ENCODE measurements at regions not wholly inside any gene's neighbourhood (a gene's known extent, or its start where the extent isn't known, plus 50 kb on each side); places are given as distances from the start of the nearest gene placed in this dataset.

DNA sequence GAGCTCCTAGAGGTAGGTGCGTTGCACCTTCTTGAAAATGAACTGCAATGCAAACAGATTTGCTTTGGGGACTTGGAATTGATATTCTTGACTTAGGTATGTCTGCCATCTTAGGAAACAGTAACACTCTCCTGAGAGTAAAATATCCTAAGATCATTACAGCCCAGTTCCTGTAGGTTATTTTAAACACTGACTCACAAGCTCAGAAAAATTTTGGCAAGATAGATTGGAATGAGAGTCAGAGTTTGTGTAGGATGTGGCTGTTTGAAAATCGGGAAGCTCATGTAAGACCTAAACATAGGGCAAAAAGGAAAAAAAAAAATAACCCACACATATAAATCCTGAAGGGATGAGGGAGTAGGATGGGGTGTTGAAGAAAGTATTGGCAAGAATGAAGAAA is 377.0 kb upstream of the LRRC4C start:
- H3K27me3 ChIP-seq (ENCODE audit: control insufficient read depth in 5 of 5, insufficient read depth in 4 of 5, low read length in 5 of 5) = no peaks in the 10 kb centered on the region
- H3K9me3 ChIP-seq (ENCODE audit: control insufficient read depth in 5 of 5, low read length in 5 of 5) = no peaks in the 10 kb centered on the region
- no peak overlapping the region for H3K4me3 ChIP-seq (ENCODE audit: low read depth in 1 of 5, low read length in 5 of 5)
- H3K9ac ChIP-seq (ENCODE audit: low read length in 5 of 5) = no peak overlapping the region
- no peaks in the 10 kb centered on the region for H3K36me3 ChIP-seq (ENCODE audit: control insufficient read depth in 5 of 5, insufficient read depth in 5 of 5, low read length in 5 of 5)
- H3K4me1 ChIP-seq (ENCODE audit: control insufficient read depth in 5 of 5, insufficient read depth in 5 of 5, low read length in 5 of 5) = no peaks in the 10 kb centered on the region
- no peak overlapping the region for H3K27ac ChIP-seq (ENCODE audit: low read depth, low read length)

DNA sequence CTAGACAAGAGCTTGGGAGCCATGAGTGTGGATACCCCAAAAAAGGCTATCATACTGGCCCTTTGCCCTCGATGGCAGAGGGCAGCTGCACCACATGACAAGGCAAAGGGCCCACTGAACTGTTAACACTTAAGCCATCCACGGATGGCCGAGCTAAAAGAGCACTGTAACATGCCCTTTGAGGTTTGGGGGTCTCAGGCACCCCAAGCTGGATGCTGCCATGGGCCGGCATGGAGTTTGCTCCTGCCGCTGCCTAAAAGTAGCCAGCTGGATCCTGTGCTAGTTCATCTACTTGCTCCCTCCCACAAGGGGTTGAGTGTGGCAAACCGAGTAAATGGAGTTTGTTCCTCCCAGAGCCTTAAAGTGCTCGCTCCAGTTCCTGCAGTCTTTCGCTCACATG is 383.2 kb upstream of the LRRC4C start:
- no peaks in the 10 kb centered on the region for H3K4me1 ChIP-seq (ENCODE audit: control insufficient read depth in 5 of 5, insufficient read depth in 5 of 5, low read length in 5 of 5)
- no peak overlapping the region for H3K9ac ChIP-seq (ENCODE audit: low read length in 5 of 5)
- H3K27me3 ChIP-seq (ENCODE audit: control insufficient read depth in 5 of 5, insufficient read depth in 4 of 5, low read length in 5 of 5) = no peaks in the 10 kb centered on the region
- peaks cover 0 to 17% (median 16%) of the 10 kb centered on the region in 5 donors for H3K9me3 ChIP-seq (ENCODE audit: control insufficient read depth in 5 of 5, low read length in 5 of 5)
- no peak overlapping the region for H3K27ac ChIP-seq (ENCODE audit: low read depth, low read length)
- no peaks in the 10 kb centered on the region for H3K36me3 ChIP-seq (ENCODE audit: control insufficient read depth in 5 of 5, insufficient read depth in 5 of 5, low read length in 5 of 5)
- no peak overlapping the region for H3K4me3 ChIP-seq (ENCODE audit: low read depth in 1 of 5, low read length in 5 of 5)

DNA sequence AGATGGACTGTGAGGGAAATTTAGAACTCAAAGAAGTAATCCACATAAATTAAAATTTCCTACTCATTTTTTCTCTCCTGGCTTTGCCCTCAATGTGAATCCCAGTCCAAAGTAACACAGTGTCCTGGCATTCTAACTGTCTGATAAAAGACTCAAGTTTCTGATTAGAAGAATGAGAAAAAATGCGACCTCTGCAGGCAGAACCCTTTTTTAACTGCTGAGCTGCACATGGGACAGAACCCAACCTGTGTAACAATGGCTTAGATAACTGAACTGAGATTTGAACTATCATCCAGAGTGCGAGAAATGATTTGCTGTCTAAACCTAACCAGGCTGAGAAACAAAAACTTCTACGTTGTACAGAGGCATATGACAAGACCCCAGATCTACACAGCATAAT is 385.6 kb upstream of the LRRC4C start:
- Histone ChIP-seq H3K27ac (ENCODE audit: low read depth, low read length) (no peak overlapping the region), H3K36me3 (ENCODE audit: control insufficient read depth in 5 of 5, insufficient read depth in 5 of 5, low read length in 5 of 5) (no peaks in the 10 kb centered on the region), H3K9ac (ENCODE audit: low read length in 5 of 5) (no peak overlapping the region), H3K4me1 (ENCODE audit: control insufficient read depth in 5 of 5, insufficient read depth in 5 of 5, low read length in 5 of 5) (no peaks in the 10 kb centered on the region), H3K4me3 (ENCODE audit: low read depth in 1 of 5, low read length in 5 of 5) (no peak overlapping the region), H3K9me3 (ENCODE audit: control insufficient read depth in 5 of 5, low read length in 5 of 5) (peaks cover 0 to 17% (median 16%) of the 10 kb centered on the region in 5 donors), H3K27me3 (ENCODE audit: control insufficient read depth in 5 of 5, insufficient read depth in 4 of 5, low read length in 5 of 5) (no peaks in the 10 kb centered on the region)

DNA sequence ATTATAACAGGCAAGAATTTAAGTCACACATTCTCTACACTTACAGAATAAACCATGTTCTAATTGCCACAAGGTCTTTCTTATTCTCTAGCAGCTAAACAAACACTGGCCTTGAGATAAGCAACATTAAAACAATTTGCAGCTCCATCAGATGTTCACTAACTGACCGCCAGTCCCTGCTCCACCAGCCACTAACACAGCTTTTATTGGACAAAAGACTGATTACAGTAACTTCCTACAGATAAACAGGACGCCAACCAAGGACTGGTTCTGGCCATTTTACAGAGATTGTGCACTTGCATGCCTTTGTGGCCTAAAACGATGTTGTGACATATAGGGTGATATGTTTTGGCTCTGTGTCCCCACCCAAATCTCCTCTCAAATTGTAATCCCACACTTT is 388.9 kb upstream of the LRRC4C start:
- Histone ChIP-seq H3K9ac (ENCODE audit: low read length in 5 of 5) (no peak overlapping the region), H3K4me3 (ENCODE audit: low read depth in 1 of 5, low read length in 5 of 5) (no peak overlapping the region), H3K4me1 (ENCODE audit: control insufficient read depth in 5 of 5, insufficient read depth in 5 of 5, low read length in 5 of 5) (no peaks in the 10 kb centered on the region), H3K27ac (ENCODE audit: low read depth, low read length) (no peak overlapping the region), H3K9me3 (ENCODE audit: control insufficient read depth in 5 of 5, low read length in 5 of 5) (peaks cover 0 to 1% (median 0%) of the 10 kb centered on the region in 5 donors), H3K36me3 (ENCODE audit: control insufficient read depth in 5 of 5, insufficient read depth in 5 of 5, low read length in 5 of 5) (no peaks in the 10 kb centered on the region), H3K27me3 (ENCODE audit: control insufficient read depth in 5 of 5, insufficient read depth in 4 of 5, low read length in 5 of 5) (no peaks in the 10 kb centered on the region)

DNA sequence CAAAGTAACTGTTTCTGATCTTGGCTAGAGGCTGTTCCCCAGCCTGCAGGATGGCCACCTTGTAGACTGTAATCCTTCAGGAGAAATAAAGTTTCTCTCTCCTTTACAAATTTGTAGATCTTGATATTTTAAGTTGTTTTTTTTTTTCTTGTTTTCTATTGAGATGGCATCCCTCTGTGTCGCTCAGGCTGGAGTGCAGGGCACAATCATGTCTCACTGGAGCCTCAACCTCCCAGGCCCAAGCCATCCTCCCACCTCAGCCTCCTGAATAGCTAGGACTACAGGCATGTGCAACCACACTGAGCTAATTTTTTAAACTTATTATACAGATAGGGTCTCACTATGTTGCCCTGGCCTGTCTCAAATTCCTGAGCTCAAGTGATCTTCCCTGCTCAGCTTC is 389.8 kb upstream of the LRRC4C start:
- Histone ChIP-seq H3K27ac (ENCODE audit: low read depth, low read length) (no peak overlapping the region), H3K9me3 (ENCODE audit: control insufficient read depth in 5 of 5, low read length in 5 of 5) (no peaks in the 10 kb centered on the region), H3K9ac (ENCODE audit: low read length in 5 of 5) (no peak overlapping the region), H3K4me3 (ENCODE audit: low read depth in 1 of 5, low read length in 5 of 5) (no peak overlapping the region), H3K36me3 (ENCODE audit: control insufficient read depth in 5 of 5, insufficient read depth in 5 of 5, low read length in 5 of 5) (no peaks in the 10 kb centered on the region), H3K27me3 (ENCODE audit: control insufficient read depth in 5 of 5, insufficient read depth in 4 of 5, low read length in 5 of 5) (no peaks in the 10 kb centered on the region), H3K4me1 (ENCODE audit: control insufficient read depth in 5 of 5, insufficient read depth in 5 of 5, low read length in 5 of 5) (no peaks in the 10 kb centered on the region)

DNA sequence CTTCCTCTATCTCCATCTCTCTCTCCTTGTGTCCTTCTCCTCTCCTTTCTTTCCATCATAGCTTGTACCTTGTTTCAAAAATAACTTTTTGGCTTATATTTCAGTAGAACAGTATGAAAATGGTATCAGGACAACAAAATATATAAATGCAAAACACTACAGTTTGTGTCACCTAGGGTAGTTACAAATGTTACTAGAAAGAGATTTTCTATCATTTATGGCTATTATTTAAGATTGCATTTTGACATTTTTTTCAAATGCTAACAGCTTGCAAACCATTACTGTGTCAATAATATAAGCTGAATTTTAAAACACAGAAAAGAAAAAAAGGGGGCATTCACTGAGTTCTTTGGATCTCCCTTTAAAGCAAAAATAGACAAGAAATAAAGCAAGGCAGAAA is 392.3 kb upstream of the LRRC4C start:
- Histone ChIP-seq H3K9ac (ENCODE audit: low read length in 5 of 5) (no peak overlapping the region), H3K27me3 (ENCODE audit: control insufficient read depth in 5 of 5, insufficient read depth in 4 of 5, low read length in 5 of 5) (no peaks in the 10 kb centered on the region), H3K36me3 (ENCODE audit: control insufficient read depth in 5 of 5, insufficient read depth in 5 of 5, low read length in 5 of 5) (no peaks in the 10 kb centered on the region), H3K4me3 (ENCODE audit: low read depth in 1 of 5, low read length in 5 of 5) (no peak overlapping the region), H3K4me1 (ENCODE audit: control insufficient read depth in 5 of 5, insufficient read depth in 5 of 5, low read length in 5 of 5) (no peaks in the 10 kb centered on the region), H3K9me3 (ENCODE audit: control insufficient read depth in 5 of 5, low read length in 5 of 5) (no peaks in the 10 kb centered on the region), H3K27ac (ENCODE audit: low read depth, low read length) (no peak overlapping the region)

DNA sequence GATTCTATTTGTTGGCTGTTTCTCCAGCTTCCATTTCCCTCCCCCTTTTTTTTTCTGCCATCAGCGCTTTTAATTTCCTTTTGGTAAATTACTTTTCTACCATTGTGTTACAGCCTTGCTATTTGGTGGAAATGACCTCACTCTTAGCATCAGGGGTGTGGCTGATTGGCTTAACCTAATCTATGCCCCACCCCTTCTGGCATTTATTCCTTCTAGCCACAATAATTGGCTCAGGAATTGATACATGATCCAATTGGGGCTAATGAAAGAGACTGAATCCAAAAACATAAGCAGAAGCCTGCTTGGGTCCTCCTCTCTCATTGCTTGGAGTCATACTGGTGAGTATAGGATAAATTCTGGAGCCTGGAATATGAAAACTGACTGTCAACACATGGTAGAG is 402.4 kb upstream of the LRRC4C start:
- no peak overlapping the region for H3K9ac ChIP-seq (ENCODE audit: low read length in 5 of 5)
- no peak overlapping the region for H3K4me3 ChIP-seq (ENCODE audit: low read depth in 1 of 5, low read length in 5 of 5)
- H3K4me1 ChIP-seq (ENCODE audit: control insufficient read depth in 5 of 5, insufficient read depth in 5 of 5, low read length in 5 of 5) = no peaks in the 10 kb centered on the region
- H3K36me3 ChIP-seq (ENCODE audit: control insufficient read depth in 5 of 5, insufficient read depth in 5 of 5, low read length in 5 of 5) = no peaks in the 10 kb centered on the region
- no peaks in the 10 kb centered on the region for H3K27me3 ChIP-seq (ENCODE audit: control insufficient read depth in 5 of 5, insufficient read depth in 4 of 5, low read length in 5 of 5)
- H3K9me3 ChIP-seq (ENCODE audit: control insufficient read depth in 5 of 5, low read length in 5 of 5) = no peaks in the 10 kb centered on the region
- no peak overlapping the region for H3K27ac ChIP-seq (ENCODE audit: low read depth, low read length)

DNA sequence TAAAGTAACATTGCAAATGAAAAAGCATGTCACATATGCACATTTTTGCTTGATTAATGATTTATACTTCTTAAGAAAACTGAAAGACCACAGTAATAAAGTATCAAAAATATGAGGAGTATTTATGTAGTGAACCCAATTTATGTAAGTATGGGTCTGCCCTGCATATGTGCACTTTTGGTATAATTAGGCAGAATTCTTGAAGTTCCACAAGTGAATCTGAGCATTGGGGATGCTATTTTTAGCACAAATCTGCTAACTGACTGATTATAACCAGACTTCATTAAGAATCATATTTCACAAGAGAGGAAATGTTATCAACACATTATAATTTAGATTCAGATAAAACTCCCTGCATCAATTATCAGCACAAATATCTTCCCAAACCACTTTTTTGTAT is 407.1 kb upstream of the LRRC4C start:
- H3K36me3 ChIP-seq (ENCODE audit: control insufficient read depth in 5 of 5, insufficient read depth in 5 of 5, low read length in 5 of 5) = no peaks in the 10 kb centered on the region
- H3K4me1 ChIP-seq (ENCODE audit: control insufficient read depth in 5 of 5, insufficient read depth in 5 of 5, low read length in 5 of 5) = no peaks in the 10 kb centered on the region
- no peaks in the 10 kb centered on the region for H3K9me3 ChIP-seq (ENCODE audit: control insufficient read depth in 5 of 5, low read length in 5 of 5)

DNA sequence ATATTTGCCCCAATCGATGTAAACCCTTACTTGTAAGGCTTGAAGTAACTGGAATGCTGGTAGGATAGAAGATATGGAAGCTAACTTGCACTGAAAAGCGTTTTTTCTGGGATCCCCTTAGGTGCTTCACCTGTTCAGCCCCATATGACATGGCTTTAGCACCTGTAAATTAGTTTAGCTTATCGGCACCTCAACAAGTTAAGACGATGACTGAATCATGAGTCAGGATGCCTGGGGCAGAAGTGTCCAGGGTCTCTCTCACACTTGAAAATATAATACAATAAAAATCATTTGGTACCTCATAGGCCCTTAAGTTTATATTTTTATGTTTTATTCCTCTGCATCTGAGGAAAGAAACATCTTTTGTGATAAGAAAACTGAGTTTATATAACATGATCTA is 409.2 kb upstream of the LRRC4C start:
- H3K27me3 ChIP-seq (ENCODE audit: control insufficient read depth in 5 of 5, insufficient read depth in 4 of 5, low read length in 5 of 5) = no peaks in the 10 kb centered on the region
- H3K4me3 ChIP-seq (ENCODE audit: low read depth in 1 of 5, low read length in 5 of 5) = no peak overlapping the region
- no peak overlapping the region for H3K27ac ChIP-seq (ENCODE audit: low read depth, low read length)
- no peak overlapping the region for H3K9ac ChIP-seq (ENCODE audit: low read length in 5 of 5)
- no peaks in the 10 kb centered on the region for H3K4me1 ChIP-seq (ENCODE audit: control insufficient read depth in 5 of 5, insufficient read depth in 5 of 5, low read length in 5 of 5)
- H3K9me3 ChIP-seq (ENCODE audit: control insufficient read depth in 5 of 5, low read length in 5 of 5) = no peaks in the 10 kb centered on the region
- no peaks in the 10 kb centered on the region for H3K36me3 ChIP-seq (ENCODE audit: control insufficient read depth in 5 of 5, insufficient read depth in 5 of 5, low read length in 5 of 5)

More for the DNA sequence above, 407.1 kb upstream of the LRRC4C start:
- no peaks in the 10 kb centered on the region for H3K27me3 ChIP-seq (ENCODE audit: control insufficient read depth in 5 of 5, insufficient read depth in 4 of 5, low read length in 5 of 5)
- no peak overlapping the region for H3K9ac ChIP-seq (ENCODE audit: low read length in 5 of 5)
- no peak overlapping the region for H3K4me3 ChIP-seq (ENCODE audit: low read depth in 1 of 5, low read length in 5 of 5)
- H3K27ac ChIP-seq (ENCODE audit: low read depth, low read length) = no peak overlapping the region

DNA sequence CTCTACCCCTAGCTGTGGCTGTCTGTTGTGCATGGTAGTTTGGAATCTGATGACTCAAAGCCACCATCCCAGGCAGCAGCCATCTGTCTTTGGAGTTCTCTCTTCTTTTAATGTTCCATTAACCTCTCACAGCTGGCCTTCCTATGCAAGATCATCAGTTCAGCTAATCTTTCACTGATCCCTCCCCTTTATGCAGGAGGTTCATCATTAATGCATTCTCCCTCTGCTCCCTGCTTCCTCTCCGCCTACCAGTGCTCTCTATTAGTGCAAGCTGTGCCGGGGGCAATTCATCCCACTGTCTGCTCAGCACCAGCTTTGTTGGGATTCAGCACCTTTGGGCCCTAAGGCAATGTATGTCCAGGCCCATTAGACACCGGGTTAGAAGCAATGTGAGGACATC is 413.0 kb upstream of the LRRC4C start:
- Histone ChIP-seq H3K9ac (ENCODE audit: low read length in 5 of 5) (no peak overlapping the region), H3K36me3 (ENCODE audit: control insufficient read depth in 5 of 5, insufficient read depth in 5 of 5, low read length in 5 of 5) (no peaks in the 10 kb centered on the region), H3K4me3 (ENCODE audit: low read depth in 1 of 5, low read length in 5 of 5) (no peak overlapping the region), H3K27ac (ENCODE audit: low read depth, low read length) (no peak overlapping the region), H3K27me3 (ENCODE audit: control insufficient read depth in 5 of 5, insufficient read depth in 4 of 5, low read length in 5 of 5) (no peaks in the 10 kb centered on the region), H3K9me3 (ENCODE audit: control insufficient read depth in 5 of 5, low read length in 5 of 5) (no peaks in the 10 kb centered on the region), H3K4me1 (ENCODE audit: control insufficient read depth in 5 of 5, insufficient read depth in 5 of 5, low read length in 5 of 5) (no peaks in the 10 kb centered on the region)

DNA sequence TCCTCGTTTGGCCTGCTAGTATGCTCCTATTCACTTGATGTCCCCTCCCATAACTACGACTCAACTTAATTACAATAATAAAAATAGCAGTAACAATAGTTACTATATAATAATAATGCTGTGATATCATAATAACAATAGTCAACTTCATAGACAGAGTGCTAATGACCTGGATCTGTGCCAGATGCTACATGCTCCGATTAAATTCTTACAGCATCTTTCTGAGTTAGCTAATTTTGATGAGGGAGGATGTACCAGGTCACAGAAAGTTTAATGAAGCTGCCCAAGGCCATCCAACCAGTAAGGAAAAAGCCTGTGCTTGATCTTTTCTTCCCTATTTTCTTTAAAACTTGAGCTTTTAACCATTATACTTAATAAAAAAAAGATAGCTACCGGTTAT is 413.4 kb upstream of the LRRC4C start:
- H3K27ac ChIP-seq (ENCODE audit: low read depth, low read length) = no peak overlapping the region
- H3K36me3 ChIP-seq (ENCODE audit: control insufficient read depth in 5 of 5, insufficient read depth in 5 of 5, low read length in 5 of 5) = no peaks in the 10 kb centered on the region
- H3K4me3 ChIP-seq (ENCODE audit: low read depth in 1 of 5, low read length in 5 of 5) = no peak overlapping the region
- no peaks in the 10 kb centered on the region for H3K4me1 ChIP-seq (ENCODE audit: control insufficient read depth in 5 of 5, insufficient read depth in 5 of 5, low read length in 5 of 5)
- H3K9ac ChIP-seq (ENCODE audit: low read length in 5 of 5) = no peak overlapping the region
- no peaks in the 10 kb centered on the region for H3K9me3 ChIP-seq (ENCODE audit: control insufficient read depth in 5 of 5, low read length in 5 of 5)
- H3K27me3 ChIP-seq (ENCODE audit: control insufficient read depth in 5 of 5, insufficient read depth in 4 of 5, low read length in 5 of 5) = no peaks in the 10 kb centered on the region
